DMS79 treated with DMSO at 0.1 percent for 48 hours (cell line): ENCODE measurements at regions not wholly inside any gene's neighbourhood (a gene's known extent, or its start where the extent isn't known, plus 50 kb on each side); places are given as distances from the start of the nearest gene placed in this dataset.
"Not testable (repeated sequence)": the region's sequence is repeated elsewhere in the genome, so short reads cannot be mapped to it uniquely, and the experiment has no call there.

ENCODE experiments used
- DNase-seq: peaks from one replicate; lab custom pipeline; 2025; lab: John Stamatoyannopoulos, UW

GRCh38 chr21:20108016-20108415 is 890.2 kb upstream of the NCAM2 start:
- no peak for DNase-seq

DNA sequence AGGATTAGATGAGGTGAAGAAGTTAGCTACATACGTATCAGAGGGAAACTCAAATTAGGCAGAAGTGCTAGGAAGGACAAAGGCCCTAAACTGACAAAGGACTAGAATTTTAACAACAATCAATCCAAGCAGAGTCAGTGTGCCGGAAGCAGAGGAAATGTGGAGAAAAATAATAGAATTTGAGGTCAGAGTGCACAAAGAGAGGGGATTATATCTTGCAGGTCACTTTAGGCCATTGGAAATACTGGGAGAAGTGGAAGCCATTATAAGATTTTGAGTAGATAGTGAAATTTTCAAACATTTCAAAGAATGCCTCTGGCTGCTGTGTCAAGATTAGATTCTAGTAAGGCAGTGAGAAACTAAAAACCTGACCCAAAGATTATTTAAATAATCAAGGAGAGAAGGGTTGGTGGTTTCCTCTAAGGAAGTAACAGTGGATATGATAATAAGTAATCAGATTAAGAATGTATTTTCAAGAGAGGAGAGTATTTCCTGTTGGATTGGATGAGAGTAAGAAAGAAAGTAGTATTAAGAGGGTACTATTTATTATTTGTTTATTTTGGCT is 889.2 kb upstream of the NCAM2 start:
- no peak for DNase-seq

DNA sequence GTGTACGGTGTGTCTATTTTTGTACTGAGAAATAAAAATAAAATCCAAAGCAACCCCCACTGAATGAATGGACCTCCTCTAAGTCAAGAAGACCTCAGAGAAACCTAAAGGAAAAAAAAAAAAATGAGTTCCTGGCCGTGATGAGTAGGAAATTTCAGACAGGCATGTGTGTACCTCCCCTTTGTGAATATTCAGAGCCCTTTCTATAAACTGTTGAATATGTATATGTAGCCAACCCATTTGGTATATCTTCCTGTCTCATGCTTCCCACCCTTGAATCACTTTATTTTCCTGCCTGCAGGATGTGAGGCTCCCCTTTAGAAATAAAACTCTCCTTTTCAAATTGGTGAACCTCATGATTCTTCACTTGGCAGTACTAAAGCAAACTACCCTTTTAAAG is 887.8 kb upstream of the NCAM2 start:
- DNase-seq, result no peak

DNA sequence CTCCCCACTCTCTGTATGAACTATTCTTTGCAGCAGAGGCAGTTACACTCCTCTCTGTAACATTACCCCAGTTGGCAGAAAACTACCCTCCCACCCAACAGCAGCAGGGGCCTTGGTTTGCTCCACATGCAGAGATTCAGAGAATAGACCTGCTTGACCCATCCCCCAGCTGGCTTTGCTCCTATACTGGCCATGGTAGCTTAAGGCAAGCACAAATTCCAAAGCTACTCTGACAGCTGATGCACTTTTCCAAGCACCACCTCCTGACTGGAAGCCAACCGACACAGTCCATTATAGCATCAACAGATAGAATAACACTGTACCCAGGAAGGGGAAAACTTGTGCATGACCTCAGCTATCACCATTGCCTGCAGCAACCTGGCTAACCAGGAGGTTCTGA is 846.5 kb upstream of the NCAM2 start:
- no peak for DNase-seq

- DNase-seq, result no peak
Measured at GRCh38 chr21:20163167-20163566, 835.0 kb upstream of the NCAM2 start.

DNA sequence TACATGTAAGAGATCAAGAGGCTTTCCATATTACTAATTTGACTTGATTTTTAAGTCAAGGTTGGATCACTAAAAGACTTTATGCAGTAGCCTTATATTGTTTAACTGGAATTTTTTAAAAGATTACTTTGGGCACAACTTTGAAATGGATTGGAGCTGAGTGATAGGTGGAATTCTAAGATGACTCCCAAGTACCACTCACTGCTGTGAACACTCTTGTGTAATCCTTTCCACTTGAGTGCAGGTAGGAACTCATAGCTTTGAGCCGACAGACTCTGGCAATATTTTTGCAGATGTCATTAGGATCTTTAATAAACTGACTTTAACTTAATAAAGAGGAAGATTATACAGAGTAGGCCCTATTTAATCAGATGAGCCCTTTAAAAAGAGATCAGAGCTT is 831.1 kb upstream of the NCAM2 start:
- no peak for DNase-seq

GRCh38 chr21:20169812-20170576 is 828.2 kb upstream of the NCAM2 start:
- no peak for DNase-seq

GRCh38 chr21:20186186-20186585 is 812.0 kb upstream of the NCAM2 start:
- DNase-seq, result no peak

- DNase-seq, result no peak
Measured at GRCh38 chr21:20187028-20187427, 811.2 kb upstream of the NCAM2 start.

GRCh38 chr21:20201323-20201722 is 796.9 kb upstream of the NCAM2 start:
- DNase-seq, result not testable (repeated sequence)

GRCh38 chr21:20207335-20207734 is 790.9 kb upstream of the NCAM2 start:
- DNase-seq, result no peak

DNA sequence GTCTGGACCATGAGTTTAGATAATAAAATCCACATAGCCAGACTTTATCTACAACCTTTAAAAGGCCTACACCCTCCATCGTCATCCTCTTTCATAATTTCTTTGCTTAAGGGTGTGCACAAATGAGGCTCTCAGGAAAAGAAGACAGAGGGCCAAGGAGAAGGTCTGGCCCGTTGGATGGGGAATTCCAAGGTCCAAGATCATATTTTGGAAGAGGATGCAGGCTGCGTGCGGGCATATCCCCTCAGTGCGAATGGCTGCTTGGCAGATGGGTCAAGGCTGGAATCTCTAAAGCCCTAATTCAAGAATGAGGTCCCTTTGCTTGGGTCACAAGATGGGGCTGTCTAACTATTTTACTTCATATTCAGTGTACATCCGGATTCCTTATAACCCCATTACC is 782.2 kb upstream of the NCAM2 start:
- DNase-seq, result no peak

DNA sequence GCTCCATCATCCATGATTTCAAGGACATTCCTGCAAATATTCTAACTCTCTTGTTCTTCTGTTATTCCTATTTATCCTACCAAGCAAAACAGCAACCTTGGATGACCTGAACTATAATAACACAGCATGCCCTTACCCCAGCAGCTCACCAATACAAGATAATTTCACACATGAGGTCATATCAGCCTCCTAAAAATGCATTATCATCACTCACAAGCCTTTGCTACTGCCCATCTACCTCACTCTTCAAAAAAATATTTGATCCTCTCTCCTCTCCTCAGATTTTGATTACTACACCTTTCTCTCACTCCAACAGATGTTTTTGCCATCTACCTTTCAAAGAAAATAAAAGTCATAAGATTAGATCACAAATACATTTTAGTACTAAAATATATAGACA is 777.6 kb upstream of the NCAM2 start:
- no peak for DNase-seq

GRCh38 chr21:20221981-20222380 is 776.2 kb upstream of the NCAM2 start:
- not testable (repeated sequence) for DNase-seq

- DNase-seq, result not testable (repeated sequence)
Measured at GRCh38 chr21:20236649-20237048, 761.6 kb upstream of the NCAM2 start.

- no peak for DNase-seq
Measured at GRCh38 chr21:20249401-20249800, 748.8 kb upstream of the NCAM2 start.

DNA sequence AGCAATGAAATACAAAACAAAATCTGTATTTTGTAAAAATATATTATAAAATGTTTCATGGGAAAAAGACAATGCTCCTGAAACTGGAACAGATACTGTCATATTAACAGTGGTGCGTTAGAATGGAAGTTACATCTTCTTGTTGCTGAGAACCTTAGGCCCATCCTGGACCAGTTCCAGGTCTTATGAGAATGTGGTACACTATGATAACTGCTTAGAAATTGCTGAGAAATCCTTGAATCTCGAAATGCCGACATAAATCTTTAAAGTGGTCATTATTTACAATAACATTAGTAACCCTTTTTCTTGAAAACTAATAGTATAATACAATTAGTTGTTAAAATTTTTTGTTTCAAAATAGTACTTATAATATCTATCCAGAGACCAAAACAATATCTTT is 747.9 kb upstream of the NCAM2 start:
- DNase-seq, result no peak

GRCh38 chr21:20253261-20253660 is 744.9 kb upstream of the NCAM2 start:
- DNase-seq, result no peak

- DNase-seq, result no peak
Measured at GRCh38 chr21:20254964-20255363, 743.2 kb upstream of the NCAM2 start.

- DNase-seq, result no peak
Measured at GRCh38 chr21:20257052-20257740, 741.0 kb upstream of the NCAM2 start.

DNA sequence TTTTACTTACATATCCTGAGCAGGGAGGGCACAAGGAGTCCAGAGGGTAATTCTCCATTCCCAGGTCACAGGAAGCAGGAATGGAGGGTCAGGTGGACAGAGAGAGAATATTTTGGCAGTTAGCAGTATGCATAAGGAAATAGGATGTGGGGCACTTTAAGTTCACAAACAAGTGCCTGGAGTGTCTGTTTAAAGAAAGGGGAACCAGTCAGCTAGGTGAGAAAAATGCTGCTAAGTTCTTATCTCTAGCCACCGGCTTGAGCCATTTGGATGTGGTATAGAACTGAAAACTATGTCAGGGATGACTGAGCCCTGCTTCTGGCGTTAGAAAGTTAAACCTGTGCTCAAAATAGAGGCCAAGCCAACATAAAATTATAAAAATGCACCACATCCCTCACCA is 739.7 kb upstream of the NCAM2 start:
- DNase-seq, result no peak

DNA sequence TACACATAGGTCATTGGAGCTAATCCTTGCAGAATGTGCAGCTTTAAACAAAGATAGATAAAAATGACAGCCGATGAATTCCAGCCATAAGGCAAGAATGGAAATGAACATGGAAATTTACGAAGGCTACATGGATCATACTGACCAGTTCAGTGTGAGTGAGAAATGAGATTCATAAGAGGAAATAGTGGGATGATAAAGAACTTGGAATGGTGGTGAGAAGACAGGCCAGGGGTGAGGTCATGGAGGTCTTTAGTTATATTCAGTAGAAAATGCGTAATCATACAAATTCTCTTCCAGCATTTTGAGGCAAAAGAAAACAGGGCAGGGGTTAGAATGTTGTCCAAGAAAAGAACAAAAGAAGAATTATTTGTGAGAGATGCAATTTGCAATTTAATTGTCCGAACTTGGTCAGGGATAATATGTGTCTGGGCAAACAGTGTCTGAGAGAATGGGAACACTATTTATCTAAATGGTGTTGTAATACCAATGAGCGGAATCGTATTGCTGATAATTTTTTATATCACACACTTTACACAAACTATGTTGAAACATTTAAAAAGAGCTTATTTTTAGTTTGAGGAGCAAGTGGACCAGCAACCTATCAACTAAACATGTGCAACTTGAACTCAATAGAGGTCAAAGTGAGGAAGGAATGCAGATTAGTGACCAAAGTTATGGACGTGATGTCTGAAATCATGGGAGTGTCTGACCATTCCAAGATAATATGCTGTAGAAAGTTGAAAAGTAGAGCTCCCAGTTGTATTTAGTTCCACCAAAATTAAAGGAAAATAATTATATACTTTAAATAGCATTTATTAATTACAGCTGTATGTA is 739.0 kb upstream of the NCAM2 start:
- DNase-seq, result no peak

DNA sequence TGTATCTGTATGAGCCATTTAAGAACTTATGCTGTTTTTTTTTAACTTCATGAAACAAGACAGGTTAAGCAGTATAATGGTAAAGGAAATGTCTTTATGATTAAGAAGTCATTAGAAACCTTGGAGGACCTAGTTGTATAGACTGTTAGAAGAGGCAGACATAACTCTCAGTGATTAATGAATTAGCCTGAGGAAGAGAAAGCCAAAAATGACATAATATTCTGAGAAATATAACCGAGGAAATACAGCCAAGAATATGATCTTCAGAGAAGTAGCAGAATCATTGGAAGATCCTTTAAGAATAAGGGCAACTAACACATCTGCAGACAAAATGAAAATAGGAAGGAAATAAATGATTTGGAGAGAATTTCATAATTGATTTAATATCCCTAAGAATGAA is 738.1 kb upstream of the NCAM2 start:
- DNase-seq, result no peak
